SK-N-SH treated with all-trans-retinoic acid at 6 μM for 48 hours (cell line): ENCODE measurements at regions not wholly inside any gene's neighbourhood (a gene's known extent, or its start where the extent isn't known, plus 50 kb on each side); places are given as distances from the start of the nearest gene placed in this dataset.

Source experiments
- TCF4 ChIP-seq: fragments of 250-450 bp; sonication (Bioruptor Pico); IDR thresholded peaks from 2 replicates; pipeline ENCODE4 v1.8.0; 2021; ENCODE audit warnings: mild to moderate bottlenecking, moderate library complexity, borderline replicate concordance
- ZC3H10 ChIP-seq: fragments of 250-450 bp; sonication (Bioruptor Pico); IDR thresholded peaks from 2 replicates; pipeline ENCODE4 v1.5.1; 2021; ENCODE audit warnings: mild to moderate bottlenecking, moderate library complexity
- ZFP30 ChIP-seq: fragments of 450-650 bp; formaldehyde crosslinking; IDR thresholded peaks from 2 replicates; pipeline ENCODE4 v1.5.0; 2022; ENCODE audit warnings: mild to moderate bottlenecking, moderate library complexity
- ZNF565 ChIP-seq: fragments of 450-650 bp; formaldehyde crosslinking; conservative IDR thresholded peaks from 2 replicates; pipeline ENCODE4 v1.5.0; 2020; ENCODE audit warnings: low read depth, mild to moderate bottlenecking, moderate library complexity
- ZNF8 ChIP-seq: fragments of 450-650 bp; formaldehyde crosslinking; IDR thresholded peaks from 2 replicates; pipeline ENCODE4 v1.5.0; 2020; ENCODE audit warnings: mild to moderate bottlenecking, moderate library complexity
- TF ChIP-seq, protein P1 (sequence below): fragments of 250-450 bp; sonication (Bioruptor Pico); IDR thresholded peaks from 2 replicates; pipeline ENCODE4 v1.5.0; 2020; ENCODE audit warnings: mild to moderate bottlenecking, moderate library complexity

DNA sequence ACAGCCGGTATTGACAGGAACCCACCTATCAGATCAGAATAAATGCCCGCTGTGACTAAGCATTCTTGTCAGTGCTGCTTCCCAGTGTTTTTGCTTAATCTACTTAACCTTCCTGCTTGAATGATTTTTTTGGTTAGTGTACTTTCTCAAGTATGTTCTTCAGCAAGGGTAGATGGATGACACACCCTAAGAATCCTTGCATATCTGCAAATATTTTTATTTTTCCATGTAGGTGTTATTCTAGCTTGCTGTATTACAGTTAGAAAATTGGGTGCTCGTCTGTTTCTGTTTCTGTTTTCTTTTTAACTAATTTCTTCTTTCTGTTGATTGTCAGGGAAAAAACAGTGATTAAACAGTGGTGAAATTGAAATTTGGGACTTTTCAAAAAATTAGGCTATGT is 64.5 kb downstream of the SEC61B start:
- TF ChIP-seq ZFP30 (CRISPR knock-in tag) (no peak), ZNF565 (CRISPR knock-in tag) (no peak), ZNF8 (CRISPR knock-in tag) (no peak), TCF4 (no peak), ZC3H10 (no peak)
- TF ChIP-seq, protein P1, sequence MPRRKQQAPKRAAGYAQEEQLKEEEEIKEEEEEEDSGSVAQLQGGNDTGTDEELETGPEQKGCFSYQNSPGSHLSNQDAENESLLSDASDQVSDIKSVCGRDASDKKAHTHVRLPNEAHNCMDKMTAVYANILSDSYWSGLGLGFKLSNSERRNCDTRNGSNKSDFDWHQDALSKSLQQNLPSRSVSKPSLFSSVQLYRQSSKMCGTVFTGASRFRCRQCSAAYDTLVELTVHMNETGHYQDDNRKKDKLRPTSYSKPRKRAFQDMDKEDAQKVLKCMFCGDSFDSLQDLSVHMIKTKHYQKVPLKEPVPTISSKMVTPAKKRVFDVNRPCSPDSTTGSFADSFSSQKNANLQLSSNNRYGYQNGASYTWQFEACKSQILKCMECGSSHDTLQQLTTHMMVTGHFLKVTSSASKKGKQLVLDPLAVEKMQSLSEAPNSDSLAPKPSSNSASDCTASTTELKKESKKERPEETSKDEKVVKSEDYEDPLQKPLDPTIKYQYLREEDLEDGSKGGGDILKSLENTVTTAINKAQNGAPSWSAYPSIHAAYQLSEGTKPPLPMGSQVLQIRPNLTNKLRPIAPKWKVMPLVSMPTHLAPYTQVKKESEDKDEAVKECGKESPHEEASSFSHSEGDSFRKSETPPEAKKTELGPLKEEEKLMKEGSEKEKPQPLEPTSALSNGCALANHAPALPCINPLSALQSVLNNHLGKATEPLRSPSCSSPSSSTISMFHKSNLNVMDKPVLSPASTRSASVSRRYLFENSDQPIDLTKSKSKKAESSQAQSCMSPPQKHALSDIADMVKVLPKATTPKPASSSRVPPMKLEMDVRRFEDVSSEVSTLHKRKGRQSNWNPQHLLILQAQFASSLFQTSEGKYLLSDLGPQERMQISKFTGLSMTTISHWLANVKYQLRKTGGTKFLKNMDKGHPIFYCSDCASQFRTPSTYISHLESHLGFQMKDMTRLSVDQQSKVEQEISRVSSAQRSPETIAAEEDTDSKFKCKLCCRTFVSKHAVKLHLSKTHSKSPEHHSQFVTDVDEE (CRISPR knock-in tag) = no peak
